WTC11 (cell line): ENCODE measurements at regions not wholly inside any gene's neighbourhood (a gene's known extent, or its start where the extent isn't known, plus 50 kb on each side); places are given as distances from the start of the nearest gene placed in this dataset.

ENCODE experiments used
- ATAC-seq: fragments of 200-7000 bp; cut with Tn5 transposase; 2 replicates; pipeline ENCODE4 v1.10.0; 2021; ENCODE audit warnings: mild to moderate bottlenecking, moderate library complexity
- CTCF ChIA-PET: fragments of 300-600 bp; sonication (Branson Sonifier 250); formaldehyde crosslinking; loops from one replicate; lab custom pipeline; 2021; ENCODE audit warnings: antibody characterized with exemption; lab: Charles Lee
- POLR2A ChIA-PET: fragments of 350-600 bp; sonication (Branson Sonifier 250); formaldehyde crosslinking; loops from one replicate; lab custom pipeline; 2021; ENCODE audit warnings: antibody characterized with exemption; lab: Charles Lee
- DNase-seq: peaks from one replicate; pipeline ENCODE4 v3.0.0; 2021; ENCODE audit warnings: low spot score
- H3K27ac Mint-ChIP-seq: 2 replicates; pipeline ENCODE4 v1.8.0; 2021; ENCODE audit warnings: mixed read lengths
- H3K27me3 Mint-ChIP-seq: 2 replicates; pipeline ENCODE4 v1.8.0; 2021; ENCODE audit warnings: low read depth, mild to moderate bottlenecking, moderate library complexity, mixed read lengths
- H3K36me3 Mint-ChIP-seq: 2 replicates; pipeline ENCODE4 v1.8.0; 2021; ENCODE audit warnings: mixed read lengths
- H3K4me1 Mint-ChIP-seq: 2 replicates; pipeline ENCODE4 v1.8.0; 2022; ENCODE audit warnings: mixed read lengths
- H3K4me3 Mint-ChIP-seq: 2 replicates; pipeline ENCODE4 v1.8.0; 2021; ENCODE audit warnings: mild to moderate bottlenecking, moderate library complexity, mixed read lengths
- H3K9me3 Mint-ChIP-seq: 2 replicates; pipeline ENCODE4 v1.8.0; 2021; ENCODE audit warnings: mixed read lengths
- HMGA2 ChIP-seq: fragments of 250-450 bp; sonication (Bioruptor Pico); IDR thresholded peaks from 2 replicates; pipeline ENCODE4 v1.4.0; 2021; ENCODE audit warnings: mild to moderate bottlenecking, moderate library complexity
- JUN ChIP-seq: sonication (generic); formaldehyde crosslinking; IDR thresholded peaks from 2 replicates; pipeline ENCODE4 v1.8.0; 2023; ENCODE audit warnings: mild to moderate bottlenecking, missing genetic modification reagents
- NR1H2 ChIP-seq: sonication (generic); formaldehyde crosslinking; IDR thresholded peaks from 2 replicates; pipeline ENCODE4 v1.9.0; 2021; ENCODE audit warnings: mild to moderate bottlenecking, moderate library complexity, missing genetic modification reagents
- PRRX2 ChIP-seq: fragments of 250-450 bp; sonication (Bioruptor Pico); IDR thresholded peaks from 2 replicates; pipeline ENCODE4 v1.8.0; 2021; ENCODE audit warnings: mild to moderate bottlenecking
- RORB ChIP-seq: fragments of 250-450 bp; sonication (Bioruptor Pico); IDR thresholded peaks from 2 replicates; pipeline ENCODE4 v1.9.0; 2021; ENCODE audit warnings: mild to moderate bottlenecking
- SMAD4 ChIP-seq: sonication (generic); formaldehyde crosslinking; IDR thresholded peaks from 2 replicates; pipeline ENCODE4 v1.8.0; 2022; ENCODE audit warnings: mild to moderate bottlenecking, missing genetic modification reagents
- TEAD4 ChIP-seq: sonication (generic); formaldehyde crosslinking; IDR thresholded peaks from 2 replicates; pipeline ENCODE4 v1.8.0; 2022; ENCODE audit warnings: mild to moderate bottlenecking, missing genetic modification reagents
- ZNF121 ChIP-seq: sonication (generic); formaldehyde crosslinking; IDR thresholded peaks from 2 replicates; pipeline ENCODE4 v1.8.0; 2023; ENCODE audit warnings: missing genetic modification reagents
- ZNF219 ChIP-seq: sonication (generic); formaldehyde crosslinking; IDR thresholded peaks from 2 replicates; pipeline ENCODE4 v1.8.0; 2023; ENCODE audit warnings: missing genetic modification reagents, mild to moderate bottlenecking, borderline replicate concordance
- ZNF317 ChIP-seq: sonication (generic); formaldehyde crosslinking; IDR thresholded peaks from 2 replicates; pipeline ENCODE4 v1.8.1; 2023; ENCODE audit warnings: low read depth, mild to moderate bottlenecking, moderate library complexity, missing genetic modification reagents, borderline replicate concordance
- ZNF396 ChIP-seq: fragments of 250-450 bp; sonication (Bioruptor Pico); IDR thresholded peaks from 2 replicates; pipeline ENCODE4 v1.8.0; 2021; ENCODE audit warnings: mild to moderate bottlenecking, moderate library complexity, borderline replicate concordance
- TF ChIP-seq, protein P1 (sequence below): fragments of 250-450 bp; sonication (Bioruptor Pico); IDR thresholded peaks from 2 replicates; pipeline ENCODE4 v1.9.0; 2021; ENCODE audit warnings: moderate library complexity, mild to moderate bottlenecking, inconsistent platforms, borderline replicate concordance
- TF ChIP-seq, protein P2 (sequence below): sonication (generic); formaldehyde crosslinking; IDR thresholded peaks from 2 replicates; pipeline ENCODE4 v1.8.1; 2023; ENCODE audit warnings: mild to moderate bottlenecking, missing genetic modification reagents
- TF ChIP-seq, protein P3 (sequence below): sonication (generic); formaldehyde crosslinking; IDR thresholded peaks from 2 replicates; pipeline ENCODE4 v1.8.0; 2022; ENCODE audit warnings: mild to moderate bottlenecking, missing genetic modification reagents
- TF ChIP-seq, protein P4 (sequence below): fragments of 250-450 bp; sonication (Bioruptor Pico); conservative IDR thresholded peaks from 2 replicates; pipeline ENCODE4 v1.9.0; 2021; ENCODE audit warnings: mild to moderate bottlenecking
- TF ChIP-seq, protein P5 (sequence below): sonication (generic); formaldehyde crosslinking; IDR thresholded peaks from 2 replicates; pipeline ENCODE4 v1.8.1; 2023; ENCODE audit warnings: mild to moderate bottlenecking, missing genetic modification reagents, moderate library complexity
- TF ChIP-seq, protein P6 (sequence below): sonication (generic); formaldehyde crosslinking; IDR thresholded peaks from 2 replicates; pipeline ENCODE4 v1.8.1; 2022; ENCODE audit warnings: mild to moderate bottlenecking, missing genetic modification reagents, moderate library complexity, borderline replicate concordance
- TF ChIP-seq, protein P7 (sequence below): sonication (generic); formaldehyde crosslinking; IDR thresholded peaks from 2 replicates; pipeline ENCODE4 v1.8.0; 2023; ENCODE audit warnings: missing genetic modification reagents
- TF ChIP-seq, protein P8 (sequence below): sonication (generic); formaldehyde crosslinking; IDR thresholded peaks from 2 replicates; pipeline ENCODE4 v1.8.1; 2023; ENCODE audit warnings: mild to moderate bottlenecking, missing genetic modification reagents, borderline replicate concordance

DNA sequence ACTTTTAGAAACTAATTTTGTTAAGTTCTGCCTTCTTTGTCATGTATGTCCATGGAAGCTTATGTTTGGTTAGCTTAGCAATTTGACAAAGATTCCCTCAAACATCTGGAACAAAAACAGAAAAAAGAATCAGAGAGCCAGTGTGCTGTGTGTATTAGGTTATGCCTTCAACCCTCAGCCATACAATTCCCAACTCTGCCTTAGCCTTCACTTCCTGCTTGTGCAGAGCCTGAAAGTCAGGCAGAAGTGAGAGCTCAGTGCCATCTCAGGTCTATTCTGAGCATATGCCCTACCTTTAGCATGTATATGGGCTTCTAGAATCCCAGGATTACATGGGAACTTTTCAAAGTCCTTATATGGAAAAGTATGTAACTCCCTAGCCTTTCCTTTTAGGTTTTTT is 58.2 kb upstream of the STOX2 start (continued):
- TF ChIP-seq, protein P1, sequence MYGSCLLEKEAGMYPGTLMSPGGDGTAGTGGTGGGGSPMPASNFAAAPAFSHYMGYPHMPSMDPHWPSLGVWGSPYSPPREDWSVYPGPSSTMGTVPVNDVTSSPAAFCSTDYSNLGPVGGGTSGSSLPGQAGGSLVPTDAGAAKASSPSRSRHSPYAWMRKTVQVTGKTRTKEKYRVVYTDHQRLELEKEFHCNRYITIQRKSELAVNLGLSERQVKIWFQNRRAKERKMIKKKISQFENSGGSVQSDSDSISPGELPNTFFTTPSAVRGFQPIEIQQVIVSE: no peak
- TF ChIP-seq, protein P2, sequence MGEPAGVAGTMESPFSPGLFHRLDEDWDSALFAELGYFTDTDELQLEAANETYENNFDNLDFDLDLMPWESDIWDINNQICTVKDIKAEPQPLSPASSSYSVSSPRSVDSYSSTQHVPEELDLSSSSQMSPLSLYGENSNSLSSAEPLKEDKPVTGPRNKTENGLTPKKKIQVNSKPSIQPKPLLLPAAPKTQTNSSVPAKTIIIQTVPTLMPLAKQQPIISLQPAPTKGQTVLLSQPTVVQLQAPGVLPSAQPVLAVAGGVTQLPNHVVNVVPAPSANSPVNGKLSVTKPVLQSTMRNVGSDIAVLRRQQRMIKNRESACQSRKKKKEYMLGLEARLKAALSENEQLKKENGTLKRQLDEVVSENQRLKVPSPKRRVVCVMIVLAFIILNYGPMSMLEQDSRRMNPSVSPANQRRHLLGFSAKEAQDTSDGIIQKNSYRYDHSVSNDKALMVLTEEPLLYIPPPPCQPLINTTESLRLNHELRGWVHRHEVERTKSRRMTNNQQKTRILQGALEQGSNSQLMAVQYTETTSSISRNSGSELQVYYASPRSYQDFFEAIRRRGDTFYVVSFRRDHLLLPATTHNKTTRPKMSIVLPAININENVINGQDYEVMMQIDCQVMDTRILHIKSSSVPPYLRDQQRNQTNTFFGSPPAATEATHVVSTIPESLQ (CRISPR knock-in tag): no peak
- no peak for TF ChIP-seq HMGA2 (CRISPR knock-in tag)
- TF ChIP-seq TEAD4 (CRISPR knock-in tag): no peak
- TF ChIP-seq ZNF121 (CRISPR knock-in tag): no peak
- TF ChIP-seq, protein P3, sequence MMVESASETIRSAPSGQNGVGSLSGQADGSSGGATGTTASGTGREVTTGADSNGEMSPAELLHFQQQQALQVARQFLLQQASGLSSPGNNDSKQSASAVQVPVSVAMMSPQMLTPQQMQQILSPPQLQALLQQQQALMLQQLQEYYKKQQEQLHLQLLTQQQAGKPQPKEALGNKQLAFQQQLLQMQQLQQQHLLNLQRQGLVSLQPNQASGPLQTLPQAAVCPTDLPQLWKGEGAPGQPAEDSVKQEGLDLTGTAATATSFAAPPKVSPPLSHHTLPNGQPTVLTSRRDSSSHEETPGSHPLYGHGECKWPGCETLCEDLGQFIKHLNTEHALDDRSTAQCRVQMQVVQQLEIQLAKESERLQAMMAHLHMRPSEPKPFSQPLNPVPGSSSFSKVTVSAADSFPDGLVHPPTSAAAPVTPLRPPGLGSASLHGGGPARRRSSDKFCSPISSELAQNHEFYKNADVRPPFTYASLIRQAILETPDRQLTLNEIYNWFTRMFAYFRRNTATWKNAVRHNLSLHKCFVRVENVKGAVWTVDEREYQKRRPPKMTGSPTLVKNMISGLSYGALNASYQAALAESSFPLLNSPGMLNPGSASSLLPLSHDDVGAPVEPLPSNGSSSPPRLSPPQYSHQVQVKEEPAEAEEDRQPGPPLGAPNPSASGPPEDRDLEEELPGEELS (CRISPR knock-in tag): no peak

DNA sequence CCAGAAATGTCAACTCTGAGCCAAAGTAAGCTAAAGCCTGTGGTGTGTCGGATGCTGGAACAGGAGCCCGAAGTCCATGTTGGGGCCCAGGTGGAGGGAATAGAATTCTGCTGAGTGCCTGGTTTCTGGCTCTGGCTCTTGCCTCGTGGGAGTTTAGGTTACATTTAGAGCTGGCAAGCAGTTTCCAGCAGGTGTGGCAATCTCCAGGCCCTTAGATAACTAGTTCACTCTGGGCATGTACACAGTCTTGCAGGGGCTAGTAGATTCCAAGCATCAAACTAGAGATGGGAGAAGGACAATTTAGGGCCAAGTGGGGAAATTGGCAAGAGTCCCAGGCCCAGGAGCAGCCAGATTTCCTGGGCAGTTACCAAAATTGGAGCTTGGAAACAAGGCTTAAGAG is 56.3 kb upstream of the STOX2 start:
- Mint-ChIP-seq H3K4me3 (no peak overlapping the region), H3K4me1 (no peaks in the 10 kb centered on the region), H3K27ac (no peak overlapping the region), H3K27me3 (peaks cover 20% of the 10 kb centered on the region)
- no peak for DNase-seq
- TF ChIP-seq, protein P4, sequence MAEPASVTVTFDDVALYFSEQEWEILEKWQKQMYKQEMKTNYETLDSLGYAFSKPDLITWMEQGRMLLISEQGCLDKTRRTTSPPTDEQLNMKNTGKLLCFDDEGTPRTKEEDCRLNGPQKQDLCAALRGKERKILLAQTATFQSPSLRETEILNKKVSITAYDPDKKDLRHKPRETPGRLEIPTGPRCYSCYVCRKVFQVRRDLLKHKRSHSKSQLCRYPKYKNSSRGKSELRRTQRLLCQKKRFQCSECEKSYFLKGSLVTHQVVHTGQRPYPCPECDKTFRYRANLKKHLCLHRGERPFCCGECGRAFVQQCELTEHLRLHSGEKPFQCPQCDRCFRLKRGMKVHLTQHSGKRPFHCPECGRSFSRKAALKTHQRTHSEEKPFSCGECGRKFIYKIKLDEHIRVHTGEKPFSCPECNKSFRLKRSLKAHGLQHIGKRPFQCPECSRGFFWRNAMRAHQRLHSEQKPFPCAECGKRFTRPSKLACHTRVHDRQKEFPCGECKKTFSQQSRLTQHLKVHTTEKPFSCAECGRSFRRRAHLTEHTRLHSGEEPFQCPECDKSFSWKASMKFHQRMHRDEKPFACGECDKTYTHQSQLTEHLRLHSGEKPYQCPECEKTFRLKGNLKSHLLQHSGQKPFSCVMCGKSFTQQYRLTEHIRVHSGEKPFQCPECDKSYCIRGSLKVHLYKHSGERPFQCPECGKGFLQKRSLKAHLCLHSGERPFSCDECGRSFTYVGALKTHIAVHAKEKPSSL (CRISPR knock-in tag): no peak
- TF ChIP-seq, protein P5, sequence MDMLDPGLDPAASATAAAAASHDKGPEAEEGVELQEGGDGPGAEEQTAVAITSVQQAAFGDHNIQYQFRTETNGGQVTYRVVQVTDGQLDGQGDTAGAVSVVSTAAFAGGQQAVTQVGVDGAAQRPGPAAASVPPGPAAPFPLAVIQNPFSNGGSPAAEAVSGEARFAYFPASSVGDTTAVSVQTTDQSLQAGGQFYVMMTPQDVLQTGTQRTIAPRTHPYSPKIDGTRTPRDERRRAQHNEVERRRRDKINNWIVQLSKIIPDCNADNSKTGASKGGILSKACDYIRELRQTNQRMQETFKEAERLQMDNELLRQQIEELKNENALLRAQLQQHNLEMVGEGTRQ (CRISPR knock-in tag): no peak
- TF ChIP-seq SMAD4 (CRISPR knock-in tag) (no peak), ZNF396 (CRISPR knock-in tag) (no peak), NR1H2 (no peak), JUN (CRISPR knock-in tag) (no peak)
- TF ChIP-seq, protein P6, sequence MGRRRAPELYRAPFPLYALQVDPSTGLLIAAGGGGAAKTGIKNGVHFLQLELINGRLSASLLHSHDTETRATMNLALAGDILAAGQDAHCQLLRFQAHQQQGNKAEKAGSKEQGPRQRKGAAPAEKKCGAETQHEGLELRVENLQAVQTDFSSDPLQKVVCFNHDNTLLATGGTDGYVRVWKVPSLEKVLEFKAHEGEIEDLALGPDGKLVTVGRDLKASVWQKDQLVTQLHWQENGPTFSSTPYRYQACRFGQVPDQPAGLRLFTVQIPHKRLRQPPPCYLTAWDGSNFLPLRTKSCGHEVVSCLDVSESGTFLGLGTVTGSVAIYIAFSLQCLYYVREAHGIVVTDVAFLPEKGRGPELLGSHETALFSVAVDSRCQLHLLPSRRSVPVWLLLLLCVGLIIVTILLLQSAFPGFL (CRISPR knock-in tag): no peak
- TF ChIP-seq, all 79 proteins: peak for 0
- ATAC-seq: no peak
- ChIA-PET POLR2A (interaction anchor here (0.6 kb wide), 1 partner anchor 32 kb away, joined by 3 read pairs; no protein-coding TSS in a partner anchor), CTCF (no interaction called here)
- peaks cover 33% of the 10 kb centered on the region for H3K9me3 Mint-ChIP-seq
- peaks cover 16% of the 10 kb centered on the region for H3K36me3 Mint-ChIP-seq

DNA sequence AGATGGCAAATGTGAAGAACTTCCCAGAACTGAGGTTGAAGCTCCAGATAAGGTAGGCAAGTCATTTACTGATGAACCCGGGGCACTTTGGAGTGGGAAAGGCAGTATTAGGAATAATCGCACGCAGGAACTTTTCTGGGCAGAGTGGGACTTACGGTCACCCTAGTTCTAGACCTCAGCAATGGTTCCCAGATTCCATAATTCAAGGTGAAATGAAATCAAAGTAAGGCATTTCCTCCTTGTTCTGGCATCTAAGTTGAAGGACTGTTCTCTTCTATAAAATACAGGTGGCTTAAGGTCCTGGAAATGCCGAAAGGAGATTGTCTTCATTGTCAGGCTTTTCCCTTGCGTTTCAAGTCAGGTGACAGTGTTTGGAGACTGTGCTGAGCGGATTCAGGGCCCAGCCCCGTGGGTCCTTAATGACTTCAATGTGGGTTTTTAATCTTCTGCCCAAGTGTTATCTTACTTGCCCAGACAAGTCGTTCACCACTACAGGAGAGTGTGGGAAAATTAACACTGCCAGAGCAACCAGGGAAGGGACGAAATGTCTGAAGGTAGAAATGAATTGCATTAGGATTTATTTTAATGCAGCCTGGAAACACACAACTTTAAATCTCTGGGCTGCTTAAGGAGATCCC is 52.1 kb upstream of the STOX2 start:
- CTCF ChIA-PET: no interaction called here
- POLR2A ChIA-PET: no interaction called here

More for the DNA sequence above, 52.1 kb upstream of the STOX2 start:
- peaks cover 10% of the 10 kb centered on the region for H3K9me3 Mint-ChIP-seq
- peaks cover 7% of the 10 kb centered on the region for H3K4me1 Mint-ChIP-seq
- no peak for ATAC-seq
- no peak overlapping the region for H3K27ac Mint-ChIP-seq
- H3K36me3 Mint-ChIP-seq: no peaks in the 10 kb centered on the region
- DNase-seq: no peak
- TF ChIP-seq ZNF219 (CRISPR knock-in tag): no peak
- no peak for TF ChIP-seq RORB (CRISPR knock-in tag)
- TF ChIP-seq, protein P7, sequence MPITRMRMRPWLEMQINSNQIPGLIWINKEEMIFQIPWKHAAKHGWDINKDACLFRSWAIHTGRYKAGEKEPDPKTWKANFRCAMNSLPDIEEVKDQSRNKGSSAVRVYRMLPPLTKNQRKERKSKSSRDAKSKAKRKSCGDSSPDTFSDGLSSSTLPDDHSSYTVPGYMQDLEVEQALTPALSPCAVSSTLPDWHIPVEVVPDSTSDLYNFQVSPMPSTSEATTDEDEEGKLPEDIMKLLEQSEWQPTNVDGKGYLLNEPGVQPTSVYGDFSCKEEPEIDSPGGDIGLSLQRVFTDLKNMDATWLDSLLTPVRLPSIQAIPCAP: no peak
- no peak for TF ChIP-seq ZNF317 (CRISPR knock-in tag)
- TF ChIP-seq, protein P8, sequence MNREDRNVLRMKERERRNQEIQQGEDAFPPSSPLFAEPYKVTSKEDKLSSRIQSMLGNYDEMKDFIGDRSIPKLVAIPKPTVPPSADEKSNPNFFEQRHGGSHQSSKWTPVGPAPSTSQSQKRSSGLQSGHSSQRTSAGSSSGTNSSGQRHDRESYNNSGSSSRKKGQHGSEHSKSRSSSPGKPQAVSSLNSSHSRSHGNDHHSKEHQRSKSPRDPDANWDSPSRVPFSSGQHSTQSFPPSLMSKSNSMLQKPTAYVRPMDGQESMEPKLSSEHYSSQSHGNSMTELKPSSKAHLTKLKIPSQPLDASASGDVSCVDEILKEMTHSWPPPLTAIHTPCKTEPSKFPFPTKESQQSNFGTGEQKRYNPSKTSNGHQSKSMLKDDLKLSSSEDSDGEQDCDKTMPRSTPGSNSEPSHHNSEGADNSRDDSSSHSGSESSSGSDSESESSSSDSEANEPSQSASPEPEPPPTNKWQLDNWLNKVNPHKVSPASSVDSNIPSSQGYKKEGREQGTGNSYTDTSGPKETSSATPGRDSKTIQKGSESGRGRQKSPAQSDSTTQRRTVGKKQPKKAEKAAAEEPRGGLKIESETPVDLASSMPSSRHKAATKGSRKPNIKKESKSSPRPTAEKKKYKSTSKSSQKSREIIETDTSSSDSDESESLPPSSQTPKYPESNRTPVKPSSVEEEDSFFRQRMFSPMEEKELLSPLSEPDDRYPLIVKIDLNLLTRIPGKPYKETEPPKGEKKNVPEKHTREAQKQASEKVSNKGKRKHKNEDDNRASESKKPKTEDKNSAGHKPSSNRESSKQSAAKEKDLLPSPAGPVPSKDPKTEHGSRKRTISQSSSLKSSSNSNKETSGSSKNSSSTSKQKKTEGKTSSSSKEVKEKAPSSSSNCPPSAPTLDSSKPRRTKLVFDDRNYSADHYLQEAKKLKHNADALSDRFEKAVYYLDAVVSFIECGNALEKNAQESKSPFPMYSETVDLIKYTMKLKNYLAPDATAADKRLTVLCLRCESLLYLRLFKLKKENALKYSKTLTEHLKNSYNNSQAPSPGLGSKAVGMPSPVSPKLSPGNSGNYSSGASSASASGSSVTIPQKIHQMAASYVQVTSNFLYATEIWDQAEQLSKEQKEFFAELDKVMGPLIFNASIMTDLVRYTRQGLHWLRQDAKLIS: no peak
- TF ChIP-seq PRRX2 (CRISPR knock-in tag): no peak
- H3K27me3 Mint-ChIP-seq: peaks cover 26% of the 10 kb centered on the region
- no peak overlapping the region for H3K4me3 Mint-ChIP-seq
